ENCODE measurements at regions not wholly inside any gene's neighbourhood (a gene's known extent, or its start where the extent isn't known, plus 50 kb on each side); places are given as distances from the start of the nearest gene placed in this dataset.

DNA sequence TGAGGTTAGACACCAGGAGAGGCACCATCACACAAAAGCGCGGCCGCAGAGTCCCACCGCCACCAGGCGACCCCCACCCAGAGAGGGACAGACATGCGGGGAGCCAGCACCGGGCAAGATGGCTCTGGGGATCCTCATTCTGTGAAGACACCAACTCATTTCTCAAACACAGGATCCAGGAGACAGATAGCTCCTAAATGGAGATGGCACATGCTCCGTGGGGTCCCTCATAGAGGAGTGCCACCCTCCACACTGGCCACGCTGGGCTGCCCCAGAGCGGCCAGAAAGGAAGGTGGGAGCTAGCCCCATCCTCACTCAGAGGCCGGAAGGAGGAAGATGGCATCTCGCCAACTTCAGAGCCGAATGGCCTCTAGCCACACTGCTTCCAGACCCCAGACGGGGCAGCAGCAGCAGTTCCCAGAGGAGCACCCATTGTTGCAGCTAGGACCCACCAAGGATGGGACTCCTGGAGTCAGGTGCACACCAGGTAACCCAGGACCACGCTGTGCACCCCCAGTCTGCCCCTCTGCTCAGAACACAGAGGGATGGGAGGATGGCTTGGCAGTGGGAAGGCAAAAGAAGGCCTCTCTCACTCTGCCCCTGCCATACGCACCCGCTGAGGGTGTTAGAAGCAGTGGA, 78.6 kb downstream of the ZIC5 start:
- no peak for DNase-seq

DNA sequence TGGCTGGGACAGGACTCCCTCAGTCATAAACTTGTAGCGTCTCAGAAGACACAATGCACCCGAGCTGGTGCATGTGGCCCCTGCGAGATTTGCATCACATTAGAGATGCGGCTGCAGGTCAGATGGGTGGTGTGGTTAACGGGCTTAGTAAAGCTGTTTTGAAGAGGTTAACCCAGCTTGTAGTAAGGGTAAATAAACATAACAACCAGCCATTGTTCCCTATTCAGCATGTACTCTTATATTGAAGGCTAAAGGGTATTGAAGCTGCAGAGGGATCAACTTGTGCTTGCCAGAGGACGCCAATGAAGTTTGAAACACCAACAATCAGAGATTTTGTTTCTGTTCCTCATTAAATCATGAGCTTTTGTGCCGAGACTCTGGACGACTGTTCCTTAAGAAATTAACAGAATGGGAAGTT, 79.4 kb downstream of the ZIC5 start:
- no peak for DNase-seq

DNA sequence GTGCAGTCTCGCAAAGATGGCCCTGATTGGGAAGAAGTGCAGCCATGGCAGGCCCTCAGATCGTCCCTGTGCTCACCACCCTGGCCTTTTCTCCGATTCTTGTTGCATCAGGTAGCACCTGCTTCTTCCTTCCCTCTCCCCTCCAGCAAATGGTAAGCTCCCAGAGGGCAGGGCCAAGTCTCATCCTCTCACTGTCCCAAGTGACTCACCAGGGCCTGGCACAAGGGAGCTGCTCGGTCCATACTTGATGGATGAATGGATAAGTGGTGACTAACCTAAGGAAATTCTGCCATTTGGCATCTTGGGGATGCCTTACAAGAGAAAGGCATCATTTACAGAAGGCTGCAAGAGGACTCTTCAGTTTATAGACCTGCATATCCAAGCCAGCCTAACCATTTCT, 84.9 kb downstream of the ZIC5 start:
- no peak for DNase-seq

DNA sequence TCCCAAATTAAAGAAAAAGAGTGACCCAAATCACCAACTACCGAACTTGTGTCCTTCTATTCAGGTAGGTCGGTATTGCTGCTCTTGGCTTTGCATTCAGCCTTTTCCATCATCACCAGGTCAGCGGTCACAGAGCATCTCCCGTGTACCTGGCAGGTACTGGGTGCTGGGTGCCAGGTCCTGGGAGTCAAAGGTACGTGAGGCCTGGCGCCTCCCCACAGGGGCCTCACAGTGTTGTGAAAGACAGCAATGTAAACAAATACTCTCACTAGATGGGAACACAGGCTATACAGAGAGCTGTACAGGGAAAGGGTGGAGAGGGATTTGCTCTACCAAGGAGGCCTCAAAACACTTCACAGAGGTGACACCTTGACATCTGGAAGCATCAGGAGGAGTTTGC, 86.7 kb downstream of the ZIC5 start:
- no peak for DNase-seq

DNA sequence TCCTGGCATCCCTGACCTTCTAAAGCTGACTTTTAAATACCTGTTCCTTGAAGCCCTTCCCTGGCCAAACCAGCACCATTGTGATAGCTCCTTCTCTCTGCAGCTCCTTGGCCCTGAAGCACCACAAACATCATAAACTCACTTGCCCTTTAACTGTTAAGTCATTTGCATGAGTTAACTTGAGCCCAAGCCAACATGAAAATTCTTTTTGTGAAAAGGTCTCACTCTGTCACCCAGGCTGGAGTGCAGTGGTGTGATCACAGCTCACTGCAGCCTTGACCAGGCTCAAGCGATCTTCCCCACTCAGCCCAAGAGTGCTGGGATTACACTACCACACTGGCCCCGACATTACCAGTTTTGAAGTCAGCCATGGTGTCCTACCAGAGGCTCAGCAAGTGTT, 87.8 kb downstream of the ZIC5 start:
- no peak for DNase-seq

DNA sequence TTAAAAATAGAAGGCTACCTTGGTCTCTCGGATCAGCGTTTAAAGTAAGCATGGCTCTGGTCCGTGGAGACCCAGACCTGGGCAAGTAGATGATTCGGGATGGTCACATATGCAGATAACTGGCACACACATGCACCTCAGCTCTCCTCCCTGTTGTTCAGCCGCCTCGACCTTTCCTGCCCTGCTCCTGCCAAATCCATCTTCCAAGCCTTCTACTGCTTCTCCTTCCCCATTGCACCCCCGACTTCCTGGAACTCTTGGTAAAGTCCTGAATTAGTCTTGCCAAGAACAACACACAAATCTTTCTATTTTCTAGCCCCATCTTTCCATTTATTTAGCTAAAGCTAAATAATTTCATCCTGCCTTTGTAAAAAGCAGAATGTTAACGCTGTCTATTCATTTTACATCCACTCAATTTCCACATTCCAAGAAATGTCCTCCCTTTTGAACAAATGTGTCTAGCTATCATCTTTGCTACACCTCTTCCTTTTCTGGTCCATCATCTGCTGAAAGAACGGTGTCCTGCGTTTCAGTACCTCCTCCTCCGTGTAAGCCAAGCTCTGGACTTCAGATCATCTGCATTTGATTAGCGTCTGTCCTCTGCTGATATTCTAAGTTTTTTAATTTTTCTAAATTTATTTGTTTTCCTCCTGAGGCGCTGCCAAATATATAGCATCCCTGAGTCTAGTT, 92.5 kb downstream of the ZIC5 start:
- DNase-seq = no peak

DNA sequence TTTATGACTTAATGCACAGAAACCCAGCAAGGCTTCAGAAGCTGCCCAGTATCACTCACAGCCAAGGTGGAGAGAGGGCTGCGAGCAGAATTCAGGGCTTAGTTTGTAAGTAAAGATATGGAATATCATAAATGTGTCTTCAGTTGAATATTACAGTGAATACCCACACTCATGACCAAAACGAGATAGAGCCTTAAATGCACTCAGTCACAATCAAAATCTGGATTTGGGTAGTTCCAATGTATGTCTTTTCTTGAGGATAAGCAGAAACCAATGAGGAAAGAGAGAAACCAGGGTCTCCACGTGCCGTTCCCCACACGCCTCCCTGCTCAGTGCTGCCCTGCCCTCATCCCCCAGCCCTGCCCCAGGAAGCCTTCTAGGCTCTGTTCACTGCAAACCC, 94.9 kb downstream of the ZIC5 start:
- no peak for DNase-seq

DNA sequence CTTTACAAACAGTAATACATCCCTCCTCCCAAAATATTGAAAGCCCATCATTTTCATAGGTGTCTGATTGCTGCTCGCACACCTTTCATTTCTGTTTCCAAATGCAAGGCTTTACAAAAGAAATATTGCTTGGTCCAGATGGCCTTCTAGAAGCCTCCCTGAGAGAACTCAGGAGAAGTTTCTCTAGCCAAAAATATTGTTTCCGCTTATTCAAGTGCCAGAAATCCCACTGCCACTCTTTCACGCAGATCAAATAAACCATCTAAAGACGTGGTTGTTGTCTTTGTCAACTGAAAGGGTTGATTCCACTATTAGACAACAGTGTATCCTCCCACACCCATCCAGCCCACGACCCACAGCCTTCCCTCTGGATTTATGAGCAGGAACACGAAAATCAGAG, 96.2 kb downstream of the ZIC5 start:
- DNase-seq = no peak

DNA sequence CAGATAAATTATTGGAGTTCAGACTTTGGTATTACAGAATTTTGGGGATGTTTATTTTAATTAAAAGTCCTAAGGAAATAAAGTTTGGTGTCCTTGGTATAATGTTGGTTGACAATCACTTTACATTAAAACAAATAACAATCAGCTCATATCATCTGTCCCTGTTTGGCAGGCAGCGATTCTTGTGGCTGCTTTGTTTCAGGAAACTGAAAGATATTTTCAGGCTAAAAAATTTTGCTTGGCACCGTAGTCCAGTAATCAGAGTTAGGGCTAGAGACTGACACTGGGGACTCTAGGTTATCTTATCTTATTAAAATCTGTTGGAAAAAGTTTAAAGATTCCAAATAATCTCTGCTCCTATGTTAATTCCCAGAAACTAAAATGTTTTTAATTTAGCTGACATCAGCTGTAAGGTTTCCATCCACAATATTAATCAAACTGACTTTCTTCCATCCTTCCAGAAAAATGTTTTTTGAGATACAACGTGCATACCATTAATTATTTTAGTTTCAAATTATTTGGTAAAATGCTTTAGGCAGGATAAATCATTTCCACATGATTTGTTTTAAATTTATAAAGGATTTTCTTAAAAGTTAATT, 97.6 kb downstream of the ZIC5 start:
- no peak for DNase-seq

DNA sequence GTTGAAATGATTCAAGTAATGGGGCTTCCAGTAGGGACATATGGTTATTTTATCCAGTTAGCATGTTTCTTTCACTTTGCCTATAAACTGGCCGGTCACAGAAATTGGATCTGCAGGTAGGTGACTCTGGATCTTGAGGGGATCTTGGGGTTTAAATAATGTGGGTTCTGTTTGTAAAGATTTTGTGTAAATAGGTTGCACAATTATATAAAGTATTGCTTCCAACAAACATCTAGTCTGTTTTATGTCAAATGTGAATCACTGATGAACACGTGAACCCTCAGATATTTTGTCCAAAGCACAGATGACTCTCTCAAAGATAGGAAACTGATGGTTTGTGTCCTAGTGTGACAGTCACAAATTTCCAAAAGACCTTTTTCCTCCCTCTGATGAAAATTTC, 98.4 kb downstream of the ZIC5 start:
- DNase-seq = no peak

DNA sequence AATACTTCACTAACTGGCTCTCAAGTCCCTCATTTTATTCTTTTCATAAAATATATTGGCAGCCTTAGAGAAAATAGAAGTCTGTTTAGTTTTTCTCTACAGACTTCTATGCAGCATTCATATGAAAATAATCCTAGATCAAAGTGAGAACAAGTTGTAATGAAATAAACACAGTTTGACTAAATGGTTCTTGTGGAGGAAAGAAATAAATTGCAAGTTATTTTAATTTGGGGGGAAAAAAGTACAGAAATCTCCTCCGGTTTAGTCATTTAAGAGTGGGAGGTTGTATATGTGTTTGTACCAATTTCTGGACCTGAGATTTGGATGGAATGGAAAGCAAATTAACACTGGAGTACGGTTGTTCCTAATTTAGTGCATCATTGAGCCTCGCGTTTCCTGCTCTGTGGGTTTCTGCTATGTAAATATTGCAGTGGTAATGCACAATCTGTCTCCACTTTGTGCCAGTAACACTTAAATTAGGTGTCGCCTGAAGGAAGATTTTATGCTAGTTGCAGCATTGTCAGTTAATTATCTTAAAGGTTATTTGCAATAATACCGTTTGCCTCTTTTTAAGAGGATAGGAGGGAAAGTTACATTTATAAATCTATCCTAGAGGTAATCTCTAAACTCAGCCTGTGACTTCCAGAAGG, 100.2 kb downstream of the ZIC5 start:
- DNase-seq = no peak

DNA sequence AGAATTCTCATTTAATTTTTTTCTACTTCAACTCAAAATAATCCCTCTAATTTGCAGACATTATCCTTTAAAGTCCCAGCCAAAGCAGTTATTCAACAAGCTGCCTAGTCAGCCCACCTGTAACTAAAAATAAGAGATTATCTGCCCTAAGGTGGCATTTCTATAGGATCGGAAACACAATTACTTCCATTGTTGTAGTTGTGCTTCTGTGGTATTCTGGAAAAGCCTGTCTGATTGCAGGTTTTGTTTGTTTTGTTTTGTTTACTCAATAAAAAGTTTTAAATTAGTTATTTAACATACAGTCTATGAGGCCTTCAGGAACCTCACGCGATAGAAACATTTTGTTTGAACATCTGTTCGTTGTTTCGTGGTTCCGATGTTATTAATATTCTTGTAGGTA, 101.0 kb downstream of the ZIC5 start:
- no peak for DNase-seq

DNA sequence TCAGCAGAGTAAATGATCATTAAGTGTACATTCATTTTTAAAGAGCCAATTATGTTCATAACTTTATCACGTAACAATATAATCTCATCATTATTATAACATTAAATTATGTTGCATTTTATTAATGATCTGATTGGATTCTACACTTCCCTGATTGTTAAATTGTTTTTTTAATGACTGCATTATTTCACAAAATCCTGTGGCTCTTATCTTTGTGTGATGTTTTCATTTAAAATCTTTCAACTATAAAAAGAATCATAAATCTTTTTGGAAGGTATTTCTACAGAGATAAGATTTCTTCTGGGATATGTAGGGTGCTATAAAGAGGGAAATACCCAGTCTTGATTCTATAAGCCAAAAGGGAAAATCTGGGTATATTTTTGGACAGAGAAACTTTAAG, 101.7 kb downstream of the ZIC5 start:
- no peak for DNase-seq

DNA sequence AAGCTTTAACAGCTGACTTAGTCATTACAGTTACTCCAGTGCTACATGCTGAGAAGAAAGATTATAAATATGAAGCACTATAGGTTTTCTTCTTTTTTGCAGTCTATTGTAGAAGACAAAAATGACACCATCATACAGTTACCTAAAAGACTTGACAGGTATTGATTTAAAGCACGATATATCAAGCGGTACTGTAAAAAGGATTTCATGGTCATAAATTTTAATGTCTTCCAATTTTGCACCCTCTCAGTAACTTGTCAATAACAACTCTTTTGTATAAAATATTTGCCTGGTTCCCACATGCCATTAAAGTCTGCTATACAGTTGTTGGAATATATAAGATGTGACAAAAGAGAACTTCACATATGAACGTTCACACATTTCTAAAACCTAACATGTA, 102.8 kb downstream of the ZIC5 start:
- DNase-seq = no peak

DNA sequence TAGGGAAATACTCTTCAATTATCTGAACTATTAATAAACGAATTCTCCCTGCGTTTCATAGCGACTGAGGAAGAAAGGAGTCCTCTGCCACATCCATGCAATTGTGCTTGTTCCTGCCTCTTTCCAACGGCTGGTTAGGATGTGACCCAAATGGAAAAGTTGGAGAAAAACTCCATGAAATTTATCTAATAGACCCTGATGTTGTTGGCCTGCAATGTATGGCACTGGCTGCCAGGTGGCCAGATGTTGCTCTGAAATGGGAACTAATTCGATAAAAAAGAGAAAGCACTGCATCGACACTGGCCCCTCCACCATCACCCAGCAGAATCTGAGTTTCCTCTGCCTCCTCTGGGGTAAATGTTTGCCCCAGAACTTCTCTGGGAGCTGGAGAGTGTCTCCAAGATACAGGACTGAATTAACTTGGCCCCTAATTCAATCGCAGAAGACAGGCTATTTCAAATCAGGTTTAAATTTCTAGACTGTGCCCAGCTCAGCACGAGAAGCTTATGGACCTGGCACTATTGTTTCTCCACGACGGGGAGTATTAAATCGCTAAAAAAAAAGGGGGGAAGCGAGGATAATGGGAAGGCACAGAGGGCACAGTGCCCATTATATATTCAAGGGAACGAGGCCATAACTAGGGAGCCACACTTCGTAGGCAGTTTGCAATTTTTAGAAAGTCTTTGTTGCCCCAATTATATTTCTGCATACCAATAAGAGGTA, 103.9 kb downstream of the ZIC5 start:
- DNase-seq = no peak

DNA sequence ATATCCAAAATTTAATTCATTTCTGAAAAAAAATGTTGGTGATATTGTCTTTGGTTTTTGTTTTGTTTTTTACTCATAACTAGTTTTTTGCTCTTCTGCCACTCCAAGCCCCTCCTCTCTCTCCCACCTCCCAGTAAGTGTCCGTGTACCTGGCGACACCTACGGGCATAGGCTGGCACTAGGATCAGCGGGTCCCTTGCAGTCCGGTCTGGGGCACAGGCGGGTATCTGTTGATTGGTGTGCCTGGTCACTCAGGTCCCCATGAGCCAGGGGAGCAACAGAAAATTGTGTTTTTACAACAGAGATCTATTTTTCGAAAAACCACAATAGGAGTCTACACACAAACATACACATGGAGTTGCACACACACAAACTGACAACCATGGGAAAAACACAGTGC, 104.8 kb downstream of the ZIC5 start:
- no peak for DNase-seq

DNA sequence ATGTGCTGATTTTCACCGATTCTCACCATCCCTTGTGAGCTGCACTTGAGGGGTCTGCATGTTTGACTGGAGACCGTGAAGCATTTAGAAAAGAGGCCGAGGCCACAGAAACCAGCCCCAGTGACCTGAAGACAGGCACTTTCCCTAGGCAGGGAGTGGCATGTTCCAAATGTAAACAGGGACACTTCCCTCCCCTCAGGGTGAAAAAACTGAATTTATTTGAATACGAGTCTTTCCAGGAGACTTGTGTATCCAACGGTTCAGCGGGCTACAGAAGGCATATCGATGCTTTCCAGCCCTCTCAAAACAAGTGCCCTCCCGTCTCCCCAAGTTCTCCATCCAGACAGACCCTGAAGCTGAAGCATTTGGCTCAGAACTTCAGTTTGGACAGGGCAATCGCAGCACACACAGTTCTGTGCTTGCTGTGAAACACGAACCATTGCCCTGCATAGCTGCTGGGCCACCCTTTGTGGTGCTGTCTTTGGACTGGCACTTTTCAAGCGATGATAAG, 106.1 kb downstream of the ZIC5 start:
- DNase-seq = no peak

DNA sequence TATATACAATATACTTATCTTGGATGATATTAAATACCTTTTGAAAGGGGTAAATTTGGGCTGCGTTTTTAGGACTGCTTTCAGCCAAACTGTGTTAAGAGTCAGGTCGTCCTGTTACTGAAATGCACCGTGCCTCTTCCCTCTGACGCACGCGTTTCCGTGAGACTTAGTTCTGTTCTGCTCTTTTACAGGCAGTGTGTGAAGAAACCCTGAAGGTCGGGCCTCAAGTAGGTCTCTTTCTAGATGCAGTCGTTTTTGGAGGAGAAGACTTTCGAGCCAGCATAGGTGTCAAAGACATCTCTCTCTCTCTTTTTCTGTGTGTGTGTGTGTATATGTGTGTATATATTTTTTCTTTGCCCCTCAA, 107.0 kb downstream of the ZIC5 start:
- DNase-seq = no peak

DNA sequence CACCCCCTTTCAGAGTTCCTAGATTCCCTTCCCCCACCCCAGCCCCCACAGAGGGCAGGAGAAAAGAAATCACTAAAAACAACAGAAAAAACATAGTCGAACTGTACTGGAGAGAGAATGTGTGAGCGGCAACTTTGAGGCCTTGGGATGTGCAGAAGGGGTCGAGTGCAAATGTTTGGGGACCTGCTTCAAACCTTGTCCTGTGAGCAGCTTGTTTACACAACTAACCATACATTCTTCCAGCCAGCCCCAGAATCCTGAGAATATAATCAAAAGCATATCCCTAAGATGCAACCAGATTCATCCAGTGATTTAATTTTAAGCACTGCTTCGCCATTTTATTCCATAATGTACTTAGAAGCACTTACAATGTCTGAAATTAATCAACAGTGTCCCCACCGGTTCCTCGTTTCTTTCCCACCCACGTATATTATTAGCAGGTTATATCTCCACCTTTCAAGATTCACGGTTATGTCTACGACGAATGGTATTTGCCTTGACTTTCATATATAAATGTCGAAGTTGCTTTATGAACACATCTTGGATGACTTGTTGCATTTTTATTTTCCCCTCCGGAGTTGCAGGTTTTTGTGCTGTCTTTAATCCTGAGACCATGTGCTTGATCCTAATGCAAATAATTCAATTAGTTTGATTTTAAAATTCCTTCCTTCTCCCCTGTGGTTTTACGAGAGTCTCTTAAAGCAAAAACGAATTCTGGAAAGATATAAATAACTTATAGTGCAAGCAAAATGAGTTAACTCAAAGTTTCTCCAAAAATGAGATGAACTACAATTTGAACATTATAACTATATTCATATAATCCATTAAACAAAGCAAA, 107.6 kb downstream of the ZIC5 start:
- no peak for DNase-seq

DNA sequence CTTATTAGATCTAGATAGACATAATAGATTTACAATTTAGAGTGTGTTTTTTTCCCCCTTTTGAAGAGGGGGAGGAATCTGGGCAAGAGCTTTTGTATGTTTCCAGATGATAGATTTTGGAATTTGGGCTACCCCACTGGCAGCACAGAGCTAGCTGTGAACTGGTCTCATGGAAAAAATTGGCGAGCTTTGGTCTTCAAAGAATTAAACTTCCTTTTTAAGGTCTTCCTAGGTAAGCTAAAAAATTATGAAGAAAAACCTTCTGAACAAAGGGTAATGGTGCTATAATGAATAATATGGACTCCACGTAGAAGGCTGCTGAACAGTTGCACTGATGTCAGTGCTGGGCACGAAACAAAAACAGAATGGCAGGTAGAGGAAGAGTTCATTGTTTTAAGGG, 109.3 kb downstream of the ZIC5 start:
- no peak for DNase-seq

DNA sequence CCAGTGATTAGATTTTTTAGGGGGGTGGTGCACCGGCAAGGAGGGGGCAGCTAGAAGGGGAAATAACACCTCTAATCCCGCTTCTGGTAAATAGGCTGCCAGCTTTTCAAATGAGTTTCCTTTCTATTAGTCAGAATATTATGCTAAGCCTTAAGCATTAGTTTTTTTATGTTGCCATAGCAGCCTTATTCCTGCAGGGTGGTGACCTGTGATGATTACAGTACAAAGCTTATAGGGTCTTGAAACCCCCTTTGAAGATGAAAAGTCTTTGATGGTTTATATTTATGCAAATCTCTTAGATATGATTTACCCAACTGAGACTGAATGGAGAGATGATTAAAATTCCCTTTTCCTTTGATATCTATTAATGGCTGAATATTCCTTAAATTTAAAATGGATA, 109.8 kb downstream of the ZIC5 start:
- no peak for DNase-seq

DNA sequence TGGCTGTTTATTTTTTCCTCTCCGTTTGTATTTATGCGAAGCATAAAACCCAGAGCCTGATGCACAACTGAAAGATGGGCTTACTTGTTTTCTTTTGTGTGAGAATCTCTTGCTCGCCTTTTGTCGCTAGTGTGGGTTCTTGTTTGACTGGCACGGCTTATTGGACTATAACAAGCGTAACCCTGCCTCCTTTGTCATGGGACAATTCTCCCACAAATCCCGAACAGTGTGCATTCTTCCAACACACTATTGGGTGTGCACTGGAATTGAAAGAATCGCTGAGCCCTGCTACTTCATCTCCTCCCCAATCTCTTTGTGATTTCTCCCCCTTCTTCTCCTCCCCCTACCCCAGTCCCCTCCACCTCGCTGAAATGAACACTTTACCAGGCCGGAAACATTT, 110.8 kb downstream of the ZIC5 start:
- DNase-seq = no peak
